ENCODE measurements at regions not wholly inside any gene's neighbourhood (a gene's known extent, or its start where the extent isn't known, plus 50 kb on each side); places are given as distances from the start of the nearest gene placed in this dataset.

GRCh38 chr12:47303995-47304560 is 224.3 kb upstream of the AMIGO2 start:
- peaks cover 28% of the 10 kb centered on the region for H3K9me3 Mint-ChIP-seq
- POLR2A ChIA-PET, result interaction anchor here (0.7 to 1.2 kb wide), 2 partner anchors 93 to 96 kb away, joined by 3 to 4 read pairs; no protein-coding TSS in a partner anchor
- intact Hi-C loops (cut with micrococcal nuclease), result no loop called here
- DNase-seq, result no peak
- no peaks in the 10 kb centered on the region for H3K27me3 Mint-ChIP-seq
- peak overlapping the region; percentile 92 for H3K27ac Mint-ChIP-seq
- TF ChIP-seq CTCF (IDR thresholded peaks at IDR 0.05), result no peak
- peaks cover 64% of the 10 kb centered on the region for H3K36me3 Mint-ChIP-seq (ENCODE audit: low read depth)
- H3K4me1 Mint-ChIP-seq (ENCODE audit: low read depth), result peaks cover 69% of the 10 kb centered on the region
- H3K4me3 Mint-ChIP-seq, result no peak overlapping the region
- CTCF ChIA-PET, result interaction anchor here (0.8 to 1.1 kb wide), 2 partner anchors 10 to 93 kb away, joined by 4 read pairs; no protein-coding TSS in a partner anchor
- no peak for ATAC-seq

GRCh38 chr12:47303207-47303606 is 223.4 kb upstream of the AMIGO2 start:
- ChIA-PET CTCF (interaction anchor here (0.7 to 2.8 kb wide), 5 partner anchors 9 to 84 kb away, joined by 3 to 9 read pairs (median 3); no protein-coding TSS in a partner anchor), POLR2A (interaction anchor here (1.3 to 1.6 kb wide), 3 partner anchors 33 to 94 kb away, joined by 3 to 4 read pairs (median 3); no protein-coding TSS in a partner anchor)
- H3K9me3 Mint-ChIP-seq, result peaks cover 28% of the 10 kb centered on the region
- no peak for ATAC-seq
- no peak for DNase-seq
- intact Hi-C loops (cut with micrococcal nuclease), result no loop called here
- H3K4me1 Mint-ChIP-seq (ENCODE audit: low read depth), result peaks cover 72% of the 10 kb centered on the region
- H3K36me3 Mint-ChIP-seq (ENCODE audit: low read depth), result peaks cover 68% of the 10 kb centered on the region
- no peaks in the 10 kb centered on the region for H3K27me3 Mint-ChIP-seq
- no peak for TF ChIP-seq CTCF (IDR thresholded peaks at IDR 0.05)
- no peak overlapping the region for H3K4me3 Mint-ChIP-seq
- peak overlapping the region; percentile 92 for H3K27ac Mint-ChIP-seq

GRCh38 chr12:47302111-47302671 is 222.4 kb upstream of the AMIGO2 start:
- intact Hi-C loops (cut with micrococcal nuclease), result no loop called here
- H3K9me3 Mint-ChIP-seq, result peaks cover 25% of the 10 kb centered on the region
- ChIA-PET POLR2A (interaction anchor here (0.8 to 1.6 kb wide), 12 partner anchors 18 to 1033 kb away, joined by 3 to 9 read pairs (median 3); partner anchors contain the start of gene SLC38A1), CTCF (interaction anchor here (0.6 to 2.8 kb wide), 11 partner anchors 12 to 291 kb away, joined by 3 to 12 read pairs (median 3); no protein-coding TSS in a partner anchor)
- peaks cover 71% of the 10 kb centered on the region for H3K4me1 Mint-ChIP-seq (ENCODE audit: low read depth)
- TF ChIP-seq CTCF (IDR thresholded peaks at IDR 0.05), result no peak
- H3K27ac Mint-ChIP-seq, result peak overlapping the region; percentile 92
- H3K27me3 Mint-ChIP-seq, result no peaks in the 10 kb centered on the region
- H3K4me3 Mint-ChIP-seq, result peak overlapping the region; percentile 26
- ATAC-seq, result peak; percentile 84
- peaks cover 65% of the 10 kb centered on the region for H3K36me3 Mint-ChIP-seq (ENCODE audit: low read depth)
- peak; percentile 48 for DNase-seq

- Mint-ChIP-seq H3K4me1 (ENCODE audit: low read depth) (peaks cover 74% of the 10 kb centered on the region), H3K4me3 (no peak overlapping the region), H3K9me3 (peaks cover 10% of the 10 kb centered on the region), H3K27ac (peak overlapping the region; percentile 94), H3K36me3 (ENCODE audit: low read depth) (peaks cover 48% of the 10 kb centered on the region), H3K27me3 (no peaks in the 10 kb centered on the region)
- TF ChIP-seq CTCF (IDR thresholded peaks at IDR 0.05), result no peak
- DNase-seq, result no peak
- intact Hi-C loops (cut with micrococcal nuclease), result no loop called here
- ChIA-PET POLR2A (interaction anchor here (1.2 to 1.3 kb wide), 2 partner anchors 81 to 158 kb away, joined by 3 read pairs; no protein-coding TSS in a partner anchor), CTCF (interaction anchor here (1.2 kb wide), 1 partner anchor 228 kb away, joined by 3 read pairs; no protein-coding TSS in a partner anchor)
- no peak for ATAC-seq
Observed at GRCh38 chr12:47299586-47299985, 219.8 kb upstream of the AMIGO2 start.

- Mint-ChIP-seq H3K27ac (peak overlapping the region; percentile 94), H3K36me3 (ENCODE audit: low read depth) (peaks cover 35% of the 10 kb centered on the region), H3K27me3 (no peaks in the 10 kb centered on the region), H3K9me3 (peaks cover 10% of the 10 kb centered on the region), H3K4me3 (no peak overlapping the region), H3K4me1 (ENCODE audit: low read depth) (peaks cover 61% of the 10 kb centered on the region)
- ATAC-seq (no peak), DNase-seq (no peak)
- TF ChIP-seq CTCF (IDR thresholded peaks at IDR 0.05), result no peak
- CTCF ChIA-PET, result interaction anchor here (1.2 kb wide), 1 partner anchor 30 kb away, joined by 4 read pairs; no protein-coding TSS in a partner anchor
- intact Hi-C loops (cut with micrococcal nuclease), result no loop called here
- POLR2A ChIA-PET, result interaction anchor here (0.8 to 1.0 kb wide), 2 partner anchors 8 to 83 kb away, joined by 3 read pairs; no protein-coding TSS in a partner anchor
Observed at GRCh38 chr12:47297993-47298392, 218.2 kb upstream of the AMIGO2 start.

Data from activated CD8-positive, alpha-beta T cell treated with anti-CD3 and anti-CD28 coated beads for 36 hours (primary cell).